ENCODE measurements at regions not wholly inside any gene's neighbourhood (a gene's known extent, or its start where the extent isn't known, plus 50 kb on each side); places are given as distances from the start of the nearest gene placed in this dataset.
"Not testable (repeated sequence)": the region's sequence is repeated elsewhere in the genome, so short reads cannot be mapped to it uniquely, and the experiment has no call there.

- no peak for FAIRE-seq
- TF ChIP-seq PAX5 (IDR thresholded peaks at IDR 0.05; ENCODE audit: insufficient read depth, low read length, severe bottlenecking) = no peak
- no peak for TF ChIP-seq POLR2A (IDR thresholded peaks at IDR 0.05; ENCODE audit: low read depth, low read length)
- TF ChIP-seq TAF1 (IDR thresholded peaks at IDR 0.05; ENCODE audit: low read depth, low read length) = no peak
- no peak for TF ChIP-seq SPI1 (IDR thresholded peaks at IDR 0.05; ENCODE audit: low read depth, low read length)
- TF ChIP-seq POU2F2 (IDR thresholded peaks at IDR 0.05; ENCODE audit: low read depth, low read length) = no peak
- TF ChIP-seq POLR2AphosphoS5 (IDR thresholded peaks at IDR 0.05; ENCODE audit: low read depth, low read length) = no peak
- DNase-seq (ENCODE audit: insufficient read length, low spot score) = no peak
Measured at GRCh38 chr14:105878554-105878953, 352.2 kb downstream of the TMEM121 start.

- FAIRE-seq (no peak), DNase-seq (ENCODE audit: insufficient read length, low spot score) (no peak)
- TF ChIP-seq TAF1 (IDR thresholded peaks at IDR 0.05; ENCODE audit: low read depth, low read length) = no peak
- no peak for TF ChIP-seq POU2F2 (IDR thresholded peaks at IDR 0.05; ENCODE audit: low read depth, low read length)
- no peak for TF ChIP-seq PAX5 (IDR thresholded peaks at IDR 0.05; ENCODE audit: insufficient read depth, low read length, severe bottlenecking)
- TF ChIP-seq POLR2A (IDR thresholded peaks at IDR 0.05; ENCODE audit: low read depth, low read length) = no peak
- no peak for TF ChIP-seq POLR2AphosphoS5 (IDR thresholded peaks at IDR 0.05; ENCODE audit: low read depth, low read length)
- no peak for TF ChIP-seq SPI1 (IDR thresholded peaks at IDR 0.05; ENCODE audit: low read depth, low read length)
Measured at GRCh38 chr14:105879503-105879866, 353.1 kb downstream of the TMEM121 start.

GRCh38 chr14:105879867-105880561, 353.6 kb downstream of the TMEM121 start:
- TF ChIP-seq POU2F2 (IDR thresholded peaks at IDR 0.05; ENCODE audit: low read depth, low read length) = no peak
- TF ChIP-seq POLR2AphosphoS5 (IDR thresholded peaks at IDR 0.05; ENCODE audit: low read depth, low read length) = no peak
- no peak for TF ChIP-seq POLR2A (IDR thresholded peaks at IDR 0.05; ENCODE audit: low read depth, low read length)
- TF ChIP-seq SPI1 (IDR thresholded peaks at IDR 0.05; ENCODE audit: low read depth, low read length) = no peak
- TF ChIP-seq PAX5 (IDR thresholded peaks at IDR 0.05; ENCODE audit: insufficient read depth, low read length, severe bottlenecking) = no peak
- TF ChIP-seq TAF1 (IDR thresholded peaks at IDR 0.05; ENCODE audit: low read depth, low read length) = no peak
- DNase-seq (ENCODE audit: insufficient read length, low spot score) = no peak
- no peak for FAIRE-seq

- no peak for FAIRE-seq
- no peak for TF ChIP-seq POU2F2 (IDR thresholded peaks at IDR 0.05; ENCODE audit: low read depth, low read length)
- no peak for TF ChIP-seq TAF1 (IDR thresholded peaks at IDR 0.05; ENCODE audit: low read depth, low read length)
- no peak for TF ChIP-seq PAX5 (IDR thresholded peaks at IDR 0.05; ENCODE audit: insufficient read depth, low read length, severe bottlenecking)
- TF ChIP-seq SPI1 (IDR thresholded peaks at IDR 0.05; ENCODE audit: low read depth, low read length) = no peak
- TF ChIP-seq POLR2AphosphoS5 (IDR thresholded peaks at IDR 0.05; ENCODE audit: low read depth, low read length) = no peak
- no peak for DNase-seq (ENCODE audit: insufficient read length, low spot score)
Measured at GRCh38 chr14:105880616-105881015, 354.2 kb downstream of the TMEM121 start.

- DNase-seq (ENCODE audit: insufficient read length, low spot score) (no peak), FAIRE-seq (no peak)
- no peak for TF ChIP-seq TAF1 (IDR thresholded peaks at IDR 0.05; ENCODE audit: low read depth, low read length)
- TF ChIP-seq POLR2A (IDR thresholded peaks at IDR 0.05; ENCODE audit: low read depth, low read length) = no peak
- TF ChIP-seq PAX5 (IDR thresholded peaks at IDR 0.05; ENCODE audit: insufficient read depth, low read length, severe bottlenecking) = no peak
- TF ChIP-seq SPI1 (IDR thresholded peaks at IDR 0.05; ENCODE audit: low read depth, low read length) = no peak
- TF ChIP-seq POLR2AphosphoS5 (IDR thresholded peaks at IDR 0.05; ENCODE audit: low read depth, low read length) = no peak
- TF ChIP-seq POU2F2 (IDR thresholded peaks at IDR 0.05; ENCODE audit: low read depth, low read length) = no peak
Measured at GRCh38 chr14:105881021-105881930, 354.9 kb downstream of the TMEM121 start.

GRCh38 chr14:105882011-105882410, 355.6 kb downstream of the TMEM121 start:
- FAIRE-seq; DNase-seq (ENCODE audit: insufficient read length, low spot score): not testable (repeated sequence)

GRCh38 chr14:105882626-105883025, 356.2 kb downstream of the TMEM121 start:
- DNase-seq (ENCODE audit: insufficient read length, low spot score) (no peak), FAIRE-seq (no peak)
- no peak for TF ChIP-seq POLR2AphosphoS5 (IDR thresholded peaks at IDR 0.05; ENCODE audit: low read depth, low read length)
- TF ChIP-seq PAX5 (IDR thresholded peaks at IDR 0.05; ENCODE audit: insufficient read depth, low read length, severe bottlenecking) = no peak
- TF ChIP-seq SPI1 (IDR thresholded peaks at IDR 0.05; ENCODE audit: low read depth, low read length) = no peak
- TF ChIP-seq POU2F2 (IDR thresholded peaks at IDR 0.05; ENCODE audit: low read depth, low read length) = no peak
- TF ChIP-seq TAF1 (IDR thresholded peaks at IDR 0.05; ENCODE audit: low read depth, low read length) = no peak
- no peak for TF ChIP-seq POLR2A (IDR thresholded peaks at IDR 0.05; ENCODE audit: low read depth, low read length)

GRCh38 chr14:105883066-105884005, 357.0 kb downstream of the TMEM121 start:
- DNase-seq (ENCODE audit: insufficient read length, low spot score) = no peak
- FAIRE-seq = no peak
- TF ChIP-seq TAF1 (IDR thresholded peaks at IDR 0.05; ENCODE audit: low read depth, low read length) (no peak), POU2F2 (IDR thresholded peaks at IDR 0.05; ENCODE audit: low read depth, low read length) (no peak), POLR2A (IDR thresholded peaks at IDR 0.05; ENCODE audit: low read depth, low read length) (no peak), POLR2AphosphoS5 (IDR thresholded peaks at IDR 0.05; ENCODE audit: low read depth, low read length) (no peak), PAX5 (IDR thresholded peaks at IDR 0.05; ENCODE audit: insufficient read depth, low read length, severe bottlenecking) (no peak), SPI1 (IDR thresholded peaks at IDR 0.05; ENCODE audit: low read depth, low read length) (no peak)

GRCh38 chr14:105884192-105884807, 357.9 kb downstream of the TMEM121 start:
- not testable (repeated sequence) for DNase-seq (ENCODE audit: insufficient read length, low spot score); FAIRE-seq
